ENCODE measurements at regions not wholly inside any gene's neighbourhood (a gene's known extent, or its start where the extent isn't known, plus 50 kb on each side); places are given as distances from the start of the nearest gene placed in this dataset.

- TF ChIP-seq POLR2A (IDR thresholded peaks at IDR 0.05) (no peak), CTCF (IDR thresholded peaks at IDR 0.05) (no peak)
These were observed 180.1 kb downstream of the DHX15 start for GRCh38 chr4:24404281-24404680.
